Endothelial cell of umbilical vein (primary cell): ENCODE measurements at regions not wholly inside any gene's neighbourhood (a gene's known extent, or its start where the extent isn't known, plus 50 kb on each side); places are given as distances from the start of the nearest gene placed in this dataset.

Source experiments
- CTCF ChIP-seq, 2 donors: IDR thresholded peaks; 1 replicate in 1 of 2; 2 replicates in 1 of 2; pipeline ENCODE4 v1.5.1; 2011; ENCODE audit warnings: low read length in 2 of 2, mild to moderate bottlenecking in 2 of 2, moderate library complexity in 2 of 2, control low read depth in 1 of 2, inconsistent platforms in 1 of 2, low read depth in 1 of 2; ENCODE audit not compliant: insufficient read depth in 1 of 2; ENCODE audit errors: extremely low read depth in 1 of 2
- EZH2 ChIP-seq: IDR thresholded peaks from 2 replicates; pipeline ENCODE4 v1.6.1; 2012; ENCODE audit warnings: borderline replicate concordance, low read depth, mild to moderate bottlenecking, moderate library complexity, low read length, inconsistent platforms; ENCODE audit not compliant: severe bottlenecking
- FOS ChIP-seq: IDR thresholded peaks from 2 replicates; pipeline ENCODE4 v1.6.1; 2011; ENCODE audit warnings: mild to moderate bottlenecking, low read length, moderate library complexity, borderline replicate concordance; ENCODE audit not compliant: insufficient read depth
- GATA2 ChIP-seq: IDR thresholded peaks from 2 replicates; pipeline ENCODE4 v1.7.0; 2011; ENCODE audit warnings: low read depth, mild to moderate bottlenecking, moderate library complexity, mixed read lengths, low read length; ENCODE audit not compliant: insufficient read length, insufficient read depth
- JUN ChIP-seq: IDR thresholded peaks from 2 replicates; pipeline ENCODE4 v1.6.1; 2011; ENCODE audit warnings: borderline replicate concordance, low read depth; ENCODE audit not compliant: insufficient read length, insufficient read depth
- MAX ChIP-seq: IDR thresholded peaks from 2 replicates; pipeline ENCODE4 v1.6.1; 2011; ENCODE audit not compliant: insufficient read depth, insufficient read length
- MYC ChIP-seq: IDR thresholded peaks from one replicate; pipeline ENCODE4 v1.6.1; 2011; ENCODE audit warnings: mild to moderate bottlenecking, low read depth, low read length
- POLR2A ChIP-seq: IDR thresholded peaks from 2 replicates; pipeline ENCODE4 v1.6.1; 2012; ENCODE audit warnings: low read depth, mild to moderate bottlenecking, control low read depth, low read length
- POLR2AphosphoS5 ChIP-seq: IDR thresholded peaks from 2 replicates; pipeline ENCODE4 v1.6.1; 2012; ENCODE audit warnings: low read depth, mild to moderate bottlenecking, control low read depth, low read length, moderate library complexity; ENCODE audit not compliant: insufficient read depth

GRCh38 chr6:169115632-169116031 is 138.0 kb downstream of the THBS2 start:
- no peak for TF ChIP-seq EZH2
- no peak for TF ChIP-seq CTCF (IDR thresholded peaks at IDR 0.05; ENCODE audit: extremely low read depth in 1 of 2, insufficient read depth in 1 of 2, low read depth in 1 of 2, low read length in 2 of 2)
- TF ChIP-seq POLR2A, result no peak
- no peak for TF ChIP-seq MAX
- TF ChIP-seq POLR2AphosphoS5, result no peak
- TF ChIP-seq MYC, result no peak
- no peak for TF ChIP-seq GATA2
- TF ChIP-seq JUN, result no peak
- TF ChIP-seq FOS, result no peak
